Body of pancreas (tissue), 4 donors: ENCODE measurements at regions not wholly inside any gene's neighbourhood (a gene's known extent, or its start where the extent isn't known, plus 50 kb on each side); places are given as distances from the start of the nearest gene placed in this dataset. TPM values are rescaled to one million over a fixed set of nuclear protein-coding genes. Genes with fewer than 3 reads are reported as not detected.

Experiments used
- ATAC-seq: fragments of 150-250 bp; one replicate; pipeline ENCODE4 v1.9.1; 2016
- DNase-seq, 4 donors: peaks; one replicate each; pipeline ENCODE4 v3.0.0-alpha.2; 2019
- H3K27ac ChIP-seq, 4 donors: fragments of 200-600 bp; sonication (generic); 1 replicate in 3 of 4; 2 replicates in 1 of 4; pipeline versions ENCODE4 v1.5.1 to v1.6.1; 2016 to 2019; ENCODE audit warnings: mild to moderate bottlenecking in 1 of 4, mixed read lengths in 1 of 4, moderate library complexity in 1 of 4
- H3K27me3 ChIP-seq, 2 donors: fragments of 200-600 bp; sonication (generic); one replicate each; pipeline ENCODE4 v1.6.0; 2016; ENCODE audit warnings: mild to moderate bottlenecking in 1 of 2
- H3K36me3 ChIP-seq, 2 donors: fragments of 200-600 bp; sonication (generic); replicated peaks in 1 of 2; 2 replicates each; pipeline ENCODE4 v1.5.1; 2016; ENCODE audit warnings: low read depth in 2 of 2; ENCODE audit not compliant: insufficient read depth in 1 of 2
- H3K4me1 ChIP-seq: fragments of 200-600 bp; sonication (generic); one replicate; pipeline ENCODE4 v1.6.0; 2016
- H3K4me3 ChIP-seq, 2 donors: fragments of 200-600 bp; sonication (generic); 1 replicate in 1 of 2; 2 replicates in 1 of 2; pipeline ENCODE4 v1.5.1; 2016 to 2019
- H3K9me3 ChIP-seq, 3 donors: fragments of 200-600 bp; sonication (generic); 1 replicate in 2 of 3; 2 replicates in 1 of 3; pipeline ENCODE4 v1.5.1; 2016
- CTCF ChIP-seq, 7 experiments: fragments of 450-650 bp in 4 of 7; fragments of 200-600 bp in 3 of 7; sonication (generic) in 3 of 7; IDR thresholded peaks; one replicate each; pipeline ENCODE4 v1.5.1; 2016 to 2019; ENCODE audit warnings: antibody characterized with exemption in 7 of 7
- POLR2A ChIP-seq, 3 donors: fragments of 450-650 bp; IDR thresholded peaks; one replicate each; pipeline ENCODE4 v1.6.1; 2016; ENCODE audit warnings: antibody characterized with exemption in 3 of 3, mild to moderate bottlenecking in 2 of 3
- WGBS, 2 donors: methylation state at CpG; one replicate each; pipeline ENCODE4 v1.1.5; 2017; 5-methylcytosine and 5-hydroxymethylcytosine counted together
- intact Hi-C: fragments of 100-400 bp; cut with DNase I; formaldehyde crosslinking; loops from one replicate; pipeline ENCODE4 v1.15.1; 2023
- small RNA-seq: library from RNA; depleted of rRNA; stranded (forward); fragments of <200 nt; gene quantifications from one replicate; pipeline ENCODE3, GENCODE V24; 2016

GRCh38 chr3:150030841-150031240 lies 60.1 kb upstream of the PFN2 start:
- DNase-seq (no peak), ATAC-seq (no peak)
- Histone ChIP-seq H3K27ac (no peak overlapping the region), H3K9me3 (no peaks in the 10 kb centered on the region), H3K4me3 (no peak overlapping the region), H3K27me3 (no peaks in the 10 kb centered on the region), H3K36me3 (no peaks in the 10 kb centered on the region), H3K4me1 (no peaks in the 10 kb centered on the region)
- TF ChIP-seq POLR2A (IDR thresholded peaks at IDR 0.05) (no peak), CTCF (IDR thresholded peaks at IDR 0.05) (no peak)
- intact Hi-C loops, result no loop called here
- 84 to 88% methylated on average over 2 of the region's 2 CpGs for WGBS, 2 donors

- intact Hi-C loops, result no loop called here
- Histone ChIP-seq H3K9me3 (no peaks in the 10 kb centered on the region), H3K27me3 (no peaks in the 10 kb centered on the region), H3K27ac (no peak overlapping the region), H3K4me3 (no peak overlapping the region), H3K36me3 (no peaks in the 10 kb centered on the region), H3K4me1 (no peaks in the 10 kb centered on the region)
- DNase-seq (no peak), ATAC-seq (no peak)
- TF ChIP-seq CTCF (IDR thresholded peaks at IDR 0.05) (no peak), POLR2A (IDR thresholded peaks at IDR 0.05) (no peak)
- 37 to 71% methylated on average over 1 of the region's 1 CpG for WGBS, 2 donors
These were observed 52.5 kb upstream of the PFN2 start for GRCh38 chr3:150023239-150023636.

GRCh38 chr3:150022381-150023238 lies 51.9 kb upstream of the PFN2 start:
- intact Hi-C loops, result no loop called here
- TF ChIP-seq POLR2A (IDR thresholded peaks at IDR 0.05), result no peak
- no peak for TF ChIP-seq CTCF (IDR thresholded peaks at IDR 0.05)
- Histone ChIP-seq H3K9me3 (no peaks in the 10 kb centered on the region), H3K4me1 (no peaks in the 10 kb centered on the region), H3K27me3 (no peaks in the 10 kb centered on the region), H3K36me3 (no peaks in the 10 kb centered on the region), H3K27ac (no peak overlapping the region), H3K4me3 (no peak overlapping the region)
- DNase-seq (no peak), ATAC-seq (no peak)
- 75 to 83% methylated on average over 9 of the region's 9 CpGs for WGBS, 2 donors

- TF ChIP-seq CTCF (IDR thresholded peaks at IDR 0.05), result no peak
- TF ChIP-seq POLR2A (IDR thresholded peaks at IDR 0.05), result no peak
- ATAC-seq, result no peak
- DNase-seq, result no peak
- Histone ChIP-seq H3K4me1 (no peaks in the 10 kb centered on the region), H3K36me3 (no peaks in the 10 kb centered on the region), H3K27ac (no peak overlapping the region), H3K27me3 (no peaks in the 10 kb centered on the region), H3K4me3 (no peak overlapping the region), H3K9me3 (no peaks in the 10 kb centered on the region)
- intact Hi-C loops, result no loop called here
- WGBS, 2 donors, result 78 to 86% methylated on average over 1 of the region's 1 CpG
These were observed 49.8 kb upstream of the PFN2 start for GRCh38 chr3:150020527-150020926.

Small RNA genes lying in the stretch of these regions (small RNA-seq; reads per million reads assigned to genes)
- gene RF00004 (not detected), gene RPL32P9 (not detected)
